HepG2 (cell line): ENCODE measurements at regions not wholly inside any gene's neighbourhood (a gene's known extent, or its start where the extent isn't known, plus 50 kb on each side); places are given as distances from the start of the nearest gene placed in this dataset.

Experiments used
- ETV6 ChIP-seq: sonication (generic); formaldehyde crosslinking; conservative IDR thresholded peaks from 2 replicates; pipeline ENCODE4 v1.4.0; 2020; ENCODE audit warnings: missing genetic modification reagents
- ZFX ChIP-seq: sonication (generic); formaldehyde crosslinking; IDR thresholded peaks from 2 replicates; pipeline ENCODE4 v1.4.0; 2020; ENCODE audit warnings: mild to moderate bottlenecking, low read depth, missing genetic modification reagents, moderate library complexity
- TF ChIP-seq, protein P1 (sequence below), 2 experiments: IDR thresholded peaks; 2 replicates each; pipeline ENCODE4 v1.6.1; 2011 to 2012; ENCODE audit warnings: low read length in 2 of 2, borderline replicate concordance in 1 of 2, low read depth in 1 of 2, mild to moderate bottlenecking in 1 of 2, moderate library complexity in 1 of 2

DNA sequence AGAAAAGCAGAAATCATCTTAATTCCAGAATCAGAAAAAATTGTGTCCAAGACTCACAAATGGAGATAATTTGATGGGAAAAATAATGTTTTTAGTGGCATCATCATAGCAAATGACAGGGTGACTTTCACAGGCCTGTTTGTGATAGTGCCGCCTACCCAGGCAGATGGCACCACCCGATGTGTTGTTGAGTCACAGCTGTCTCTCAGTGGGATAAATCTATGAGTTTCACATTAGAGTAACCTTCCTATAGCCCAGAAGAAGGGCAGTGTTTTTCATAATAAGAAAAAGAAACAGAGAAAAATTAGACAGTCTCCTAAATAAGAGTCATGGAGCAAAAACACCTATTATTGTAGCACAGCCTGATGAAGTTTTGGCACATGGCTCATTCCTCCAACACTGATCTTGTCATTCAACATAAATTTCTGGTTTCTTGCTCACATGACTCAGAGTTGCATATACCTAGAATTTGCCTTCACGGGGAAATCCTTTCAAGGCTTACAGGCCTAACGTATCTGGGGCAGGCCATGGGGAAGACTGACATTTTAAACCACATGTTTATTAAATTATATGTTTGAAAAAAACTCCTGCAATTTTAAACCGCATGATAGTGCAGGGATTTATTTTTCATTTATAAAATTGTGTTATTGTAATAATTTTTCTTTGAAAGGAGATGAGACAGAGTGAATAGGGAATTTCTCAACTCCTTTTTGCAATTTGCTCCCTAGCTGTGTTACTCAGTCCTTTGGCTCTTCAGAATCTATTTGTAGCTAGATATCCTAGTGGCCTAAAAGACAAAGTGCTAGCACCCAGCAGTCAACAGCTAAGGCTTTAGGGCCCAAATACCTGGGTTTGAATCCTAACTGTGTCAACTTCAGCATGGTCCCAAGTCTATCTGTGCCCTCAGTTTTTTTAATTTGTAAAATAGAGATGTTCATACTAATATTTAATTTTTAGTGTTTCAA is 393.7 kb downstream of the NDFIP2 start:
- TF ChIP-seq, protein P1, sequence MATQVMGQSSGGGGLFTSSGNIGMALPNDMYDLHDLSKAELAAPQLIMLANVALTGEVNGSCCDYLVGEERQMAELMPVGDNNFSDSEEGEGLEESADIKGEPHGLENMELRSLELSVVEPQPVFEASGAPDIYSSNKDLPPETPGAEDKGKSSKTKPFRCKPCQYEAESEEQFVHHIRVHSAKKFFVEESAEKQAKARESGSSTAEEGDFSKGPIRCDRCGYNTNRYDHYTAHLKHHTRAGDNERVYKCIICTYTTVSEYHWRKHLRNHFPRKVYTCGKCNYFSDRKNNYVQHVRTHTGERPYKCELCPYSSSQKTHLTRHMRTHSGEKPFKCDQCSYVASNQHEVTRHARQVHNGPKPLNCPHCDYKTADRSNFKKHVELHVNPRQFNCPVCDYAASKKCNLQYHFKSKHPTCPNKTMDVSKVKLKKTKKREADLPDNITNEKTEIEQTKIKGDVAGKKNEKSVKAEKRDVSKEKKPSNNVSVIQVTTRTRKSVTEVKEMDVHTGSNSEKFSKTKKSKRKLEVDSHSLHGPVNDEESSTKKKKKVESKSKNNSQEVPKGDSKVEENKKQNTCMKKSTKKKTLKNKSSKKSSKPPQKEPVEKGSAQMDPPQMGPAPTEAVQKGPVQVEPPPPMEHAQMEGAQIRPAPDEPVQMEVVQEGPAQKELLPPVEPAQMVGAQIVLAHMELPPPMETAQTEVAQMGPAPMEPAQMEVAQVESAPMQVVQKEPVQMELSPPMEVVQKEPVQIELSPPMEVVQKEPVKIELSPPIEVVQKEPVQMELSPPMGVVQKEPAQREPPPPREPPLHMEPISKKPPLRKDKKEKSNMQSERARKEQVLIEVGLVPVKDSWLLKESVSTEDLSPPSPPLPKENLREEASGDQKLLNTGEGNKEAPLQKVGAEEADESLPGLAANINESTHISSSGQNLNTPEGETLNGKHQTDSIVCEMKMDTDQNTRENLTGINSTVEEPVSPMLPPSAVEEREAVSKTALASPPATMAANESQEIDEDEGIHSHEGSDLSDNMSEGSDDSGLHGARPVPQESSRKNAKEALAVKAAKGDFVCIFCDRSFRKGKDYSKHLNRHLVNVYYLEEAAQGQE (IDR thresholded peaks at IDR 0.05; ENCODE audit: borderline replicate concordance in 1 of 2, low read depth in 1 of 2, low read length in 2 of 2): no peak
- no peak for TF ChIP-seq ETV6 (CRISPR knock-in tag)
- TF ChIP-seq ZFX: no peak
